Body of pancreas (tissue), 4 donors: ENCODE measurements at regions not wholly inside any gene's neighbourhood (a gene's known extent, or its start where the extent isn't known, plus 50 kb on each side); places are given as distances from the start of the nearest gene placed in this dataset.

Experiments used
- POLR2A ChIP-seq, 3 donors: fragments of 450-650 bp; IDR thresholded peaks; one replicate each; pipeline ENCODE4 v1.6.1; 2016; ENCODE audit warnings: antibody characterized with exemption in 3 of 3, mild to moderate bottlenecking in 2 of 3
- TF ChIP-seq, protein P1 (sequence below), 7 experiments: fragments of 450-650 bp in 4 of 7; fragments of 200-600 bp in 3 of 7; sonication (generic) in 3 of 7; IDR thresholded peaks; one replicate each; pipeline ENCODE4 v1.5.1; 2016 to 2019; ENCODE audit warnings: antibody characterized with exemption in 7 of 7

DNA sequence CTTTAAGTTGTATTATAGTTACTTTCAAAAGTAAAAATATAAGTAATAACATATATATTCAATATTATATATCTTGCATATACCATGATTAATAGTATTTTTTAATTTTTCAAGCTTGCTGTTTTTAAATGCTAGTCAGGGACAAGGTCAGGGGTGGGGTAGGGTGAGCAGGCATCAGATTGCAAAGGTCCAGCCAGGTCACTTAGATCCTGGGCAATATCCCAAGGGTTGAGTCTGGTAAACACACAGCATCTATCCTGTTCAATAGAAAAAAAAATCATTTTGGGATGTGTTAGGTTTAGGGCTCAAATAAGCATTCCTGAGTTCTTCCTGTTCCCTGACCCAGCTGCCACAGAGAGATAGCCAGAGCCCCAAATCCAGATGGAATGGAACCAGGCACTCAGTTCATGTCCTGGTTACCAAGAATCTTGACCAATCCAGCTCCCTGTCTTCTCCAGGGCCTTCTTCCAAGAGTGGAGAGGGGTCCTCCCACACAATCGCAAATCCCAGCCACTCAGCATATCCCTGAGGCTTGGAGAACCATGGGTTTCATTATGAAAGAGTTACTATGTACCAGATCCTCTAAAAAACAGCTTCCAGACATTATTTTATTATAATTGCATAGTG is 134.9 kb upstream of the TOP1 start:
- TF ChIP-seq, protein P1, sequence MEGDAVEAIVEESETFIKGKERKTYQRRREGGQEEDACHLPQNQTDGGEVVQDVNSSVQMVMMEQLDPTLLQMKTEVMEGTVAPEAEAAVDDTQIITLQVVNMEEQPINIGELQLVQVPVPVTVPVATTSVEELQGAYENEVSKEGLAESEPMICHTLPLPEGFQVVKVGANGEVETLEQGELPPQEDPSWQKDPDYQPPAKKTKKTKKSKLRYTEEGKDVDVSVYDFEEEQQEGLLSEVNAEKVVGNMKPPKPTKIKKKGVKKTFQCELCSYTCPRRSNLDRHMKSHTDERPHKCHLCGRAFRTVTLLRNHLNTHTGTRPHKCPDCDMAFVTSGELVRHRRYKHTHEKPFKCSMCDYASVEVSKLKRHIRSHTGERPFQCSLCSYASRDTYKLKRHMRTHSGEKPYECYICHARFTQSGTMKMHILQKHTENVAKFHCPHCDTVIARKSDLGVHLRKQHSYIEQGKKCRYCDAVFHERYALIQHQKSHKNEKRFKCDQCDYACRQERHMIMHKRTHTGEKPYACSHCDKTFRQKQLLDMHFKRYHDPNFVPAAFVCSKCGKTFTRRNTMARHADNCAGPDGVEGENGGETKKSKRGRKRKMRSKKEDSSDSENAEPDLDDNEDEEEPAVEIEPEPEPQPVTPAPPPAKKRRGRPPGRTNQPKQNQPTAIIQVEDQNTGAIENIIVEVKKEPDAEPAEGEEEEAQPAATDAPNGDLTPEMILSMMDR (IDR thresholded peaks at IDR 0.05) = no peak
- no peak for TF ChIP-seq POLR2A (IDR thresholded peaks at IDR 0.05)
